ENCODE measurements at regions not wholly inside any gene's neighbourhood (a gene's known extent, or its start where the extent isn't known, plus 50 kb on each side); places are given as distances from the start of the nearest gene placed in this dataset.
"Not testable (repeated sequence)": the region's sequence is repeated elsewhere in the genome, so short reads cannot be mapped to it uniquely, and the experiment has no call there.

DNA sequence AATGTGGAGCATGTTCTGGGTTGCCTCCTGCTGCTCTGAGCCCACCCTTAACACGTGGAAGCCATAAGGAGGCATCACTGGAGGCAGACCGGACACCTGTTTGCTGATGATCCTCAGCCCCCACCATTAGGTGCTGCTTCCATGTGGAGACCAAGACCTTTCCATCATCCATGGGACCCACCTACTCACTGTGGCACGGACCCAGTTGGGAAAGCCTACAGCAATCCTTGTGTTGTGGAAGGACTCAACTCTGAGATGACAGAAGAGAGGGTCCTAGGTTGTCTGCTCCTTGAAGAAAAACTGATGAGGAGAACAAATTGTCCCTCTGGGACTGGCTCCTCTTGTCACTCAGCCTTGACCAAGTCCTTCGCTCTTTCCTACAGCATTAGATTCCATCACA is 86.5 kb upstream of the RAB12 start:
- POLR2A ChIA-PET, result no interaction called here

DNA sequence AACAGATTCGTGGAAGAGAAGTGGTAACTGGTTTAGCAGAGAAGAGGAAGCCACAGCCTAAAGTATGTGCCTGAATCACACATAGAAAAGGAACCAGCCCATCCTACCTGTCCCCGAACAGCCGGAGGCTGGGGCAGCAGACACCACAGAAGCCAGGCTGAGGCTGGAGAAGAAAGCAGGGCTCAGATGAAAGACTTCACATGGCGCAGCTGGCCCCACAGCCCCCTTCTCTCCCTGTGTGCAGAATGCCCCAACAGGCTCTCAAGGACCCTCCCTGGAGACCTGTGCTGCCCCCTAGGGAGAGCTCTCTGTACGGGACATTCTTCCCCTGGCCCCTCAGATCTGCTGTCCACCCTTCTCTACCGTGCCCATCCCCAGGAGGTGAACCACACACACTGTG is 83.5 kb upstream of the RAB12 start:
- ChIA-PET POLR2A (no interaction called here), CTCF (no interaction called here)
- TF ChIP-seq, protein P1, sequence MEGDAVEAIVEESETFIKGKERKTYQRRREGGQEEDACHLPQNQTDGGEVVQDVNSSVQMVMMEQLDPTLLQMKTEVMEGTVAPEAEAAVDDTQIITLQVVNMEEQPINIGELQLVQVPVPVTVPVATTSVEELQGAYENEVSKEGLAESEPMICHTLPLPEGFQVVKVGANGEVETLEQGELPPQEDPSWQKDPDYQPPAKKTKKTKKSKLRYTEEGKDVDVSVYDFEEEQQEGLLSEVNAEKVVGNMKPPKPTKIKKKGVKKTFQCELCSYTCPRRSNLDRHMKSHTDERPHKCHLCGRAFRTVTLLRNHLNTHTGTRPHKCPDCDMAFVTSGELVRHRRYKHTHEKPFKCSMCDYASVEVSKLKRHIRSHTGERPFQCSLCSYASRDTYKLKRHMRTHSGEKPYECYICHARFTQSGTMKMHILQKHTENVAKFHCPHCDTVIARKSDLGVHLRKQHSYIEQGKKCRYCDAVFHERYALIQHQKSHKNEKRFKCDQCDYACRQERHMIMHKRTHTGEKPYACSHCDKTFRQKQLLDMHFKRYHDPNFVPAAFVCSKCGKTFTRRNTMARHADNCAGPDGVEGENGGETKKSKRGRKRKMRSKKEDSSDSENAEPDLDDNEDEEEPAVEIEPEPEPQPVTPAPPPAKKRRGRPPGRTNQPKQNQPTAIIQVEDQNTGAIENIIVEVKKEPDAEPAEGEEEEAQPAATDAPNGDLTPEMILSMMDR (IDR thresholded peaks at IDR 0.05; ENCODE audit: insufficient read depth, low read length, missing control alignments), result no peak
- no peak for DNase-seq (ENCODE audit: low read depth, low spot score)
- no peak overlapping the region for H3K4me3 ChIP-seq (ENCODE audit: low read depth, low read length)

More for the DNA sequence above, 86.5 kb upstream of the RAB12 start:
- TF ChIP-seq, protein P1 (IDR thresholded peaks at IDR 0.05; ENCODE audit: insufficient read depth, low read length, missing control alignments), result no peak
- H3K4me3 ChIP-seq (ENCODE audit: low read depth, low read length), result no peak overlapping the region
- CTCF ChIA-PET, result no interaction called here
- no peak for DNase-seq (ENCODE audit: low read depth, low spot score)

DNA sequence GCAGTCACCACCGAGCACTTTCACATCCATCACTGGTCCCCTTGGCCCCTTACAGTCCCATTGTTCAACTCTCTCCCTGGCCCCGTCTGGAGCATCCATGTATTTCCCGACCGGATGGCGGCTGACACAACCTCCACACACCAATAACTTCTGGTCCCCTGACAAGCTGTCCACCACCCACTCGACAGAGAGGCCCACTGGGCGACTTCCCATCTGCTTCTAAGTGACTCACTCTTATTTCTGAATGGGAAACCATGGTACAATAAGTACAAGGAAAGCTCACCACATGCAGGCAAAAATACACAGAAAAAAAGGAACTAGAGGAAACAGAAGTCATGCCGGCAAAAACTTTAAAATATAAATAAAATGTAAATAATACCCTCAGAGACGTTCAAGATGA is 82.9 kb upstream of the RAB12 start:
- no peak for DNase-seq (ENCODE audit: low read depth, low spot score)

DNA sequence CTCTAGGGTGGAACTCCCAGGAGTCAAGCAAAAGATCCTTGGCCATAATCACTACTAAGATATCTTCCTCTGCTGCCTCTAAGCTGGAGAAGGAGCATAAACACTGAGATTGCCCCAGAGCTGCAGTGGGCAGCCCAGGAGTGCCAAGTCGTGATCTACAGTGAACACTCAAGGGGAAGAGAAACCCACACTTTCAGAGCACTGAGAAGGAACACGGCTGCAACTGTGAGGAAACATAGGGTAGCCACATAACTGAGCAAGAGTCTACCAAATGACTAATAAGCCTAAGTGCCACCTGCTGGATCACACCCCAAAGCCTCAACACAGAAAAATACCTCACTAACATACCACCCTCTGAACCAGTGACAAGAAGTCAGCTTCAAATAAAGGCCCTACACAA is 79.6 kb upstream of the RAB12 start:
- H3K4me3 ChIP-seq (ENCODE audit: low read depth, low read length), result no peak overlapping the region
- TF ChIP-seq, protein P1 (IDR thresholded peaks at IDR 0.05; ENCODE audit: insufficient read depth, low read length, missing control alignments), result no peak
- ChIA-PET CTCF (no interaction called here), POLR2A (no interaction called here)
- DNase-seq (ENCODE audit: low read depth, low spot score), result no peak

More for the DNA sequence above, 82.9 kb upstream of the RAB12 start:
- TF ChIP-seq, protein P1 (IDR thresholded peaks at IDR 0.05; ENCODE audit: insufficient read depth, low read length, missing control alignments), result no peak
- CTCF ChIA-PET, result no interaction called here
- no peak overlapping the region for H3K4me3 ChIP-seq (ENCODE audit: low read depth, low read length)
- POLR2A ChIA-PET, result no interaction called here

DNA sequence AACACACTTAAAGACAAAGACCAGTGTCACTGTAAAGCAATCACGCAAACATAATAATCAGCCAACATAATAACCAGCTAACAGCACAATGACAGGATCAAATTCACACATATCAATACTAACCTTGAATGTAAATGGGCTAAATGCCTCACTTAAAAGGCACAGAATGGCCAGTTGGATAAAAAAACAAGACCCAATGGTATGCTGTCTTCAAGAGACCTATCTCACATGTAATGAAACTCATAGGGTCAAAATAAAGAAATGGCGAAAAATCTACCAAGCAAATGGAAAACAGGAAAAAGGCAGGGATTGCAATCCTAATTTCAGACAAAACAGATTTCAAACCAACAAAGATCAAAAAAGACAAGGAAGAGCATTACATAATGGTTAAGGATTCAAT is 78.2 kb upstream of the RAB12 start:
- H3K4me3 ChIP-seq (ENCODE audit: low read depth, low read length); POLR2A ChIA-PET; DNase-seq (ENCODE audit: low read depth, low spot score); CTCF ChIA-PET: not testable (repeated sequence)

DNA sequence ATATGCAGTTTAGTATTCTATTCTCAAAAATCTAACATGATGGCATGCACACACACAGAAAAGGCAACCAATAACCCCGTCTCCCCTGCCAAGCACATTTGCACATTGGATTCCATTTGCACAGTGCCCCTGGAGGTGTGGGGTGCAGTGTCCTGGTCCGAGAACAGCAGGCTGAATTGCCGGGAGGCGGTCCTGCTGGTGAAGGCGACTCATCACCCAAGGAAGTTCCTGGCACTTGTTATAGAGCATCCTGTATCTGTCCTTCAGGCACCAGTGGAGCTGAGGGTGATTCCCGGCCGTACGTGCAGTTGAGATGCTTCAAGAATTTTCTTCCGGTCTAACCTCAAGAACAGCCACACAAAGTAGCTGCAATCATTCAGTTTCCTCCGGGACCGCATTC is 73.0 kb upstream of the RAB12 start:
- TF ChIP-seq, protein P1 (IDR thresholded peaks at IDR 0.05; ENCODE audit: insufficient read depth, low read length, missing control alignments), result no peak
- DNase-seq (ENCODE audit: low read depth, low spot score), result no peak
- ChIA-PET POLR2A (no interaction called here), CTCF (no interaction called here)
- H3K4me3 ChIP-seq (ENCODE audit: low read depth, low read length), result no peak overlapping the region

DNA sequence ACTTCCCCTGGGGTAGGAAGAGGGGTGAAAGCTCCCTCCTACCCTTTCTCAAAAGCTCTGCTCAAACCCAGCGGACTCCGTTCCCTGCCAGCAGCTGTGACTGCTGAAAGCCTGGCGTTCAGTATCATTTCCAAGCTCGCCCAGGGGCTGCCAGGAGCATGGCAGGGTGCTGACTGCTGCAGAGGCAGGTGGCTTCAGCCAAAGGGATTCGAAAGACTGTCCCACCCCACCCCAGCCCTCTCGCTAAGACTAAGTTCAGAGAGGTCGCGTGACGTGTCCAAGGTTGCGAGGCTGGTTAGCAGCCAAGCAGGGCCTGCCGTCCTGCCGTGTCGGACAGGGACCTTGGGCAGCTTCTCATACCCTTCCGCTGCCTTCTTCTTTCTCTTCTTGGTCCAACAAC is 72.3 kb upstream of the RAB12 start:
- TF ChIP-seq, protein P1 (IDR thresholded peaks at IDR 0.05; ENCODE audit: insufficient read depth, low read length, missing control alignments), result no peak
- CTCF ChIA-PET, result no interaction called here
- DNase-seq (ENCODE audit: low read depth, low spot score), result no peak
- POLR2A ChIA-PET, result no interaction called here
- no peak overlapping the region for H3K4me3 ChIP-seq (ENCODE audit: low read depth, low read length)
